ENCODE measurements at regions not wholly inside any gene's neighbourhood (a gene's known extent, or its start where the extent isn't known, plus 50 kb on each side); places are given as distances from the start of the nearest gene placed in this dataset.

- TF ChIP-seq, protein P1, sequence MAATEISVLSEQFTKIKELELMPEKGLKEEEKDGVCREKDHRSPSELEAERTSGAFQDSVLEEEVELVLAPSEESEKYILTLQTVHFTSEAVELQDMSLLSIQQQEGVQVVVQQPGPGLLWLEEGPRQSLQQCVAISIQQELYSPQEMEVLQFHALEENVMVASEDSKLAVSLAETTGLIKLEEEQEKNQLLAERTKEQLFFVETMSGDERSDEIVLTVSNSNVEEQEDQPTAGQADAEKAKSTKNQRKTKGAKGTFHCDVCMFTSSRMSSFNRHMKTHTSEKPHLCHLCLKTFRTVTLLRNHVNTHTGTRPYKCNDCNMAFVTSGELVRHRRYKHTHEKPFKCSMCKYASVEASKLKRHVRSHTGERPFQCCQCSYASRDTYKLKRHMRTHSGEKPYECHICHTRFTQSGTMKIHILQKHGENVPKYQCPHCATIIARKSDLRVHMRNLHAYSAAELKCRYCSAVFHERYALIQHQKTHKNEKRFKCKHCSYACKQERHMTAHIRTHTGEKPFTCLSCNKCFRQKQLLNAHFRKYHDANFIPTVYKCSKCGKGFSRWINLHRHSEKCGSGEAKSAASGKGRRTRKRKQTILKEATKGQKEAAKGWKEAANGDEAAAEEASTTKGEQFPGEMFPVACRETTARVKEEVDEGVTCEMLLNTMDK (IDR thresholded peaks at IDR 0.05; ENCODE audit: borderline replicate concordance, insufficient read depth, low read depth, low read length, poor library complexity, severe bottlenecking): no peak
- TF ChIP-seq RB1 (IDR thresholded peaks at IDR 0.05; ENCODE audit: low read depth) (no peak), SAFB2 (IDR thresholded peaks at IDR 0.05; ENCODE audit: borderline replicate concordance, low read depth, low read length, severe bottlenecking) (no peak), C11orf30 (IDR thresholded peaks at IDR 0.05; ENCODE audit: low read depth) (0 out of 2 replicates have a peak, but pooled peaks have one; percentile 6), TAF15 (IDR thresholded peaks at IDR 0.05; ENCODE audit: low read depth, low read length) (no peak), FIP1L1 (IDR thresholded peaks at IDR 0.05; ENCODE audit: low read depth, low read length, poor library complexity, severe bottlenecking) (no peak), RNF2 (IDR thresholded peaks at IDR 0.05) (no peak), SIRT6 (IDR thresholded peaks at IDR 0.05; ENCODE audit: low read depth, low read length) (no peak), RBM39 (optimal IDR thresholded peaks at IDR 0.05; ENCODE audit: low read depth, low read length) (no peak), HIVEP1 (CRISPR knock-in tag; IDR thresholded peaks at IDR 0.05) (no peak), BCLAF1 (IDR thresholded peaks at IDR 0.05; ENCODE audit: borderline replicate concordance in 1 of 2, control insufficient read depth in 1 of 2, low read depth in 2 of 2, low read length in 1 of 2) (no peak), CEBPG (CRISPR knock-in tag; IDR thresholded peaks at IDR 0.05) (peak; percentile 84), CEBPG (tag; conservative IDR thresholded peaks at IDR 0.05 in 1 of 2, IDR thresholded peaks at IDR 0.05 in 1 of 2) (peak; percentile 92 to 97), ZNF766 (CRISPR knock-in tag; conservative IDR thresholded peaks at IDR 0.05) (no peak)
- TF ChIP-seq, protein P2, sequence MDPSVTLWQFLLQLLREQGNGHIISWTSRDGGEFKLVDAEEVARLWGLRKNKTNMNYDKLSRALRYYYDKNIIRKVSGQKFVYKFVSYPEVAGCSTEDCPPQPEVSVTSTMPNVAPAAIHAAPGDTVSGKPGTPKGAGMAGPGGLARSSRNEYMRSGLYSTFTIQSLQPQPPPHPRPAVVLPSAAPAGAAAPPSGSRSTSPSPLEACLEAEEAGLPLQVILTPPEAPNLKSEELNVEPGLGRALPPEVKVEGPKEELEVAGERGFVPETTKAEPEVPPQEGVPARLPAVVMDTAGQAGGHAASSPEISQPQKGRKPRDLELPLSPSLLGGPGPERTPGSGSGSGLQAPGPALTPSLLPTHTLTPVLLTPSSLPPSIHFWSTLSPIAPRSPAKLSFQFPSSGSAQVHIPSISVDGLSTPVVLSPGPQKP (CRISPR knock-in tag; IDR thresholded peaks at IDR 0.05): no peak
- TF ChIP-seq, protein P3, sequence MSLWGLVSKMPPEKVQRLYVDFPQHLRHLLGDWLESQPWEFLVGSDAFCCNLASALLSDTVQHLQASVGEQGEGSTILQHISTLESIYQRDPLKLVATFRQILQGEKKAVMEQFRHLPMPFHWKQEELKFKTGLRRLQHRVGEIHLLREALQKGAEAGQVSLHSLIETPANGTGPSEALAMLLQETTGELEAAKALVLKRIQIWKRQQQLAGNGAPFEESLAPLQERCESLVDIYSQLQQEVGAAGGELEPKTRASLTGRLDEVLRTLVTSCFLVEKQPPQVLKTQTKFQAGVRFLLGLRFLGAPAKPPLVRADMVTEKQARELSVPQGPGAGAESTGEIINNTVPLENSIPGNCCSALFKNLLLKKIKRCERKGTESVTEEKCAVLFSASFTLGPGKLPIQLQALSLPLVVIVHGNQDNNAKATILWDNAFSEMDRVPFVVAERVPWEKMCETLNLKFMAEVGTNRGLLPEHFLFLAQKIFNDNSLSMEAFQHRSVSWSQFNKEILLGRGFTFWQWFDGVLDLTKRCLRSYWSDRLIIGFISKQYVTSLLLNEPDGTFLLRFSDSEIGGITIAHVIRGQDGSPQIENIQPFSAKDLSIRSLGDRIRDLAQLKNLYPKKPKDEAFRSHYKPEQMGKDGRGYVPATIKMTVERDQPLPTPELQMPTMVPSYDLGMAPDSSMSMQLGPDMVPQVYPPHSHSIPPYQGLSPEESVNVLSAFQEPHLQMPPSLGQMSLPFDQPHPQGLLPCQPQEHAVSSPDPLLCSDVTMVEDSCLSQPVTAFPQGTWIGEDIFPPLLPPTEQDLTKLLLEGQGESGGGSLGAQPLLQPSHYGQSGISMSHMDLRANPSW (CRISPR knock-in tag; IDR thresholded peaks at IDR 0.05): no peak
- TF ChIP-seq, protein P4, sequence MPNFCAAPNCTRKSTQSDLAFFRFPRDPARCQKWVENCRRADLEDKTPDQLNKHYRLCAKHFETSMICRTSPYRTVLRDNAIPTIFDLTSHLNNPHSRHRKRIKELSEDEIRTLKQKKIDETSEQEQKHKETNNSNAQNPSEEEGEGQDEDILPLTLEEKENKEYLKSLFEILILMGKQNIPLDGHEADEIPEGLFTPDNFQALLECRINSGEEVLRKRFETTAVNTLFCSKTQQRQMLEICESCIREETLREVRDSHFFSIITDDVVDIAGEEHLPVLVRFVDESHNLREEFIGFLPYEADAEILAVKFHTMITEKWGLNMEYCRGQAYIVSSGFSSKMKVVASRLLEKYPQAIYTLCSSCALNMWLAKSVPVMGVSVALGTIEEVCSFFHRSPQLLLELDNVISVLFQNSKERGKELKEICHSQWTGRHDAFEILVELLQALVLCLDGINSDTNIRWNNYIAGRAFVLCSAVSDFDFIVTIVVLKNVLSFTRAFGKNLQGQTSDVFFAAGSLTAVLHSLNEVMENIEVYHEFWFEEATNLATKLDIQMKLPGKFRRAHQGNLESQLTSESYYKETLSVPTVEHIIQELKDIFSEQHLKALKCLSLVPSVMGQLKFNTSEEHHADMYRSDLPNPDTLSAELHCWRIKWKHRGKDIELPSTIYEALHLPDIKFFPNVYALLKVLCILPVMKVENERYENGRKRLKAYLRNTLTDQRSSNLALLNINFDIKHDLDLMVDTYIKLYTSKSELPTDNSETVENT (CRISPR knock-in tag; IDR thresholded peaks at IDR 0.05): no peak
Measured at GRCh38 chr6:6998194-6998569, 109.6 kb upstream of the RREB1 start (continued).

Data from K562 (cell line).